ENCODE measurements at regions not wholly inside any gene's neighbourhood (a gene's known extent, or its start where the extent isn't known, plus 50 kb on each side); places are given as distances from the start of the nearest gene placed in this dataset.

DNA sequence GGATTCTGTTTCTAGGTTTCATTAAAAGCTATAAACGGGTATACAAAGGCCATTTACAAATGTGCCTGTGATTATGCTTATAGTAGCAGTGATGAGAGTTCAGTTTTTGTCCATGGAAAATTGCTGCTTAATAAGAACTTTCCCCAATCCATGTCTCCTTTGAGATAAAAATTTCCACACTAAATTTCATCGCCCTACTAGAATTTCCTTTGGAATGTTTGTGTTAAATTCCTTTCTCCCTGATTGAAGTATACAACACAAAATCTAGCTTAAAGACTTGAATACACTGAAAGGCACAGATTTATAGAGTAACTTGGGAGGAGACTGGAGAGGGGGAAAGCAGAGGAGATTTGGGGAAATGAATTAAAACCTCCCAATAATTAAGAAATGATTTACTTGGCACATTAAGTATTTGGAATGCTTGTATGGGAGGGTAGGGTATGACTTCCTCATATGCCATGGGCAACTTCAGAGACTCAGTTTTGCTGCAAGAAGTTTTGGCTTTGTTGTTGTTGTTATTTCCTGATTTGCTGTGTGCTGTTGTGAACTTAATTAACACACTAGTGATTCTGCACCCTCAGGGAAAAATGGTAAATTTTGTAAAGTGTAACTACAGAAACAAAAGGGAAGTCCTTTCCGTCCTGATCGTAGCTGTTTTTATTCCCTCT lies 157.6 kb upstream of the LMO4 start:
- TF ChIP-seq TAF1 (IDR thresholded peaks at IDR 0.05; ENCODE audit: low read depth) (no peak), ZBTB7A (IDR thresholded peaks at IDR 0.05; ENCODE audit: low read depth) (no peak), TCF12 (IDR thresholded peaks at IDR 0.05; ENCODE audit: low read depth) (no peak), CREB1 (IDR thresholded peaks at IDR 0.05; ENCODE audit: low read depth) (no peak), CEBPB (IDR thresholded peaks at IDR 0.05) (no peak), RAD21 (IDR thresholded peaks at IDR 0.05; ENCODE audit: low read depth) (no peak)
- TF ChIP-seq, protein P1, sequence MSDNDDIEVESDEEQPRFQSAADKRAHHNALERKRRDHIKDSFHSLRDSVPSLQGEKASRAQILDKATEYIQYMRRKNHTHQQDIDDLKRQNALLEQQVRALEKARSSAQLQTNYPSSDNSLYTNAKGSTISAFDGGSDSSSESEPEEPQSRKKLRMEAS (IDR thresholded peaks at IDR 0.05) = no peak

DNA sequence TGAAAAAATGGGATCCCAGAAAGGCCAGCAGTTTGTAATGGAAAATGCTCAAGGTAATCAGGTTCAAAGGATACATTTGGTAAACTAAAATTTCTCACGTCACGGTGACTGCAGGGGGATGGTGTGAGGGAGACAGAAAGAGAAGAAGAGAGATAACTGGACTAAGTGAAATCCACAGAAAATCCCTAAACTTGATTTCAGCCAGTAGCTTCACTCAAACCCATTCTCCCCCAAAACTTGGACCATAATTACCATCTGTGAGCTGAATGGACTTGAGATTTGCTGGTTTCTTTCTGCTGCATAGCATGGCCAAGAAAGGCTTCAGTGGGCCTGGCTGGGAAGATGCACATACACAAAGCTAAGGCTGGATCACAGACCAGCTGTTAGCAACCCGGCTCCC lies 155.4 kb upstream of the LMO4 start:
- TF ChIP-seq EP300 (IDR thresholded peaks at IDR 0.05; ENCODE audit: borderline replicate concordance) = no peak

GRCh38 chr1:87174724-87175245 lies 153.9 kb upstream of the LMO4 start:
- TF ChIP-seq EP300 (IDR thresholded peaks at IDR 0.05; ENCODE audit: borderline replicate concordance) (no peak), ZBTB7A (IDR thresholded peaks at IDR 0.05; ENCODE audit: low read depth) (no peak), NFIC (IDR thresholded peaks at IDR 0.05) (no peak)

- TF ChIP-seq NFIC (IDR thresholded peaks at IDR 0.05) (no peak), REST (IDR thresholded peaks at IDR 0.05; ENCODE audit: low read depth) (no peak), EP300 (IDR thresholded peaks at IDR 0.05; ENCODE audit: borderline replicate concordance) (no peak), TCF12 (IDR thresholded peaks at IDR 0.05; ENCODE audit: low read depth) (no peak), YY1 (IDR thresholded peaks at IDR 0.05; ENCODE audit: low read depth) (no peak), USF1 (IDR thresholded peaks at IDR 0.05) (no peak), RAD21 (IDR thresholded peaks at IDR 0.05; ENCODE audit: low read depth) (no peak)
- TF ChIP-seq, protein P1 (IDR thresholded peaks at IDR 0.05) = no peak
Measured at GRCh38 chr1:87176087-87176486, 152.6 kb upstream of the LMO4 start.

DNA sequence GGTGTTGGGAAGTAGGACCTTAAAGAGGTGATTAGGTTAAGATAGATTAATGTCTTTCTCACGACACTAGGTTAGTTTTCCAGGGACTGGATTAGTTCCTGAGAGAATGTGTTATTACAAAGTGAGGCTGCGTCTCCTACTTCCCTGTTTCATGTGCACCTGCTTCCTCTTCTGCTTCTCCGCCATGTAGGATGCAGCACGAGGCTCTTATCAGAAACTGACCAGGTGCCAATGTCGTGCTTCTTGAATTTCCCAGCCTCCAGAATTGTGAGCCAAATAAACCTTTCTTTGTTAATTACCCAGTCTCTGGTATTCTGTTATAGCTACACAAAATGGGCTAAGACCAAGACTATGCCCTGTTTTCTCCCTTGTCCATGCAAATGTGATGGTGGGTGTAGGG lies 152.2 kb upstream of the LMO4 start:
- no peak for TF ChIP-seq CREB1 (IDR thresholded peaks at IDR 0.05; ENCODE audit: low read depth)
- no peak for TF ChIP-seq FOXM1 (IDR thresholded peaks at IDR 0.05; ENCODE audit: borderline replicate concordance, low read depth)
- TF ChIP-seq RAD21 (IDR thresholded peaks at IDR 0.05; ENCODE audit: low read depth) = no peak
- no peak for TF ChIP-seq USF1 (IDR thresholded peaks at IDR 0.05)
- no peak for TF ChIP-seq ZBTB7A (IDR thresholded peaks at IDR 0.05; ENCODE audit: low read depth)
- TF ChIP-seq YY1 (IDR thresholded peaks at IDR 0.05; ENCODE audit: low read depth) = no peak
- TF ChIP-seq EP300 (IDR thresholded peaks at IDR 0.05; ENCODE audit: borderline replicate concordance) = no peak
- TF ChIP-seq, protein P1 (IDR thresholded peaks at IDR 0.05) = no peak
- no peak for TF ChIP-seq REST (IDR thresholded peaks at IDR 0.05; ENCODE audit: low read depth)
- no peak for TF ChIP-seq TEAD4 (IDR thresholded peaks at IDR 0.05)
- TF ChIP-seq CEBPB (IDR thresholded peaks at IDR 0.05) = no peak
- TF ChIP-seq NFIC (IDR thresholded peaks at IDR 0.05) = no peak
- TF ChIP-seq TAF1 (IDR thresholded peaks at IDR 0.05; ENCODE audit: low read depth) = no peak
- TF ChIP-seq TCF12 (IDR thresholded peaks at IDR 0.05; ENCODE audit: low read depth) = no peak
- no peak for TF ChIP-seq EGR1 (IDR thresholded peaks at IDR 0.05)

DNA sequence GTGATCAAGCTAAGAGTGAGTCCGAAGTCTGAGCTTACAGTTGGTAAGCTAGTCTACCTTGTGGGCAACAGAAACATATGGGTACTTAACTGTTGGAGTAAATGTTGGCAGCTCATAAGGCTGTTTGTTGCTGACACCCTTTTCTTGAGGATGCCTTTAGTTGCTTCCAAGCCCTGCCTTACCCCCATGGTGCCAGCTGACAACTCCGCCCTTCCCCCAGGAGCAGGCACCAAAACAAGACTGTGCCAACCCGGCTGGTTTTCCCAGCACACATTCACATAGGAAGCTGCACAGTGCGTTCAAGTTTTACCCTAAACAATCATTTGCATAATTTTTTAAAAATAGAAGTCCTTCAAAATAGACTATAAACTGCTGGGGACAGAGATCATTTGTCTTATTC lies 150.2 kb upstream of the LMO4 start:
- no peak for TF ChIP-seq ZBTB7A (IDR thresholded peaks at IDR 0.05; ENCODE audit: low read depth)
- TF ChIP-seq, protein P1 (IDR thresholded peaks at IDR 0.05) = no peak
- TF ChIP-seq USF1 (IDR thresholded peaks at IDR 0.05) = no peak
- TF ChIP-seq EGR1 (IDR thresholded peaks at IDR 0.05) = no peak
- TF ChIP-seq CEBPB (IDR thresholded peaks at IDR 0.05) = no peak
- no peak for TF ChIP-seq TEAD4 (IDR thresholded peaks at IDR 0.05)
- no peak for TF ChIP-seq TCF12 (IDR thresholded peaks at IDR 0.05; ENCODE audit: low read depth)
- no peak for TF ChIP-seq NFIC (IDR thresholded peaks at IDR 0.05)
- TF ChIP-seq EP300 (IDR thresholded peaks at IDR 0.05; ENCODE audit: borderline replicate concordance) = no peak
- no peak for TF ChIP-seq TAF1 (IDR thresholded peaks at IDR 0.05; ENCODE audit: low read depth)
- no peak for TF ChIP-seq REST (IDR thresholded peaks at IDR 0.05; ENCODE audit: low read depth)
